Activated T-cell treated with anti-CD3 and anti-CD28 coated beads, Interleukin-2, amount 50 U/mL, for 24 hours (primary cell): ENCODE measurements at regions not wholly inside any gene's neighbourhood (a gene's known extent, or its start where the extent isn't known, plus 50 kb on each side); places are given as distances from the start of the nearest gene placed in this dataset.

Source experiments
- DNase-seq: peaks from one replicate; pipeline ENCODE4 v3.0.0-alpha.2; 2020
- H3K27ac Mint-ChIP-seq: 2 replicates; pipeline ENCODE4 v1.8.0; 2020; ENCODE audit warnings: mild to moderate bottlenecking, mixed read lengths
- H3K27me3 Mint-ChIP-seq: 2 replicates; pipeline ENCODE4 v1.8.0; 2020; ENCODE audit warnings: mixed read lengths
- H3K36me3 Mint-ChIP-seq: 2 replicates; pipeline ENCODE4 v1.8.0; 2020; ENCODE audit warnings: low read depth, mixed read lengths
- H3K4me1 Mint-ChIP-seq: 2 replicates; pipeline ENCODE4 v1.8.0; 2020; ENCODE audit warnings: low read depth, mixed read lengths
- H3K4me3 Mint-ChIP-seq: 2 replicates; pipeline ENCODE4 v1.8.0; 2020; ENCODE audit warnings: mild to moderate bottlenecking, moderate library complexity, mixed read lengths
- H3K9me3 Mint-ChIP-seq: 2 replicates; pipeline ENCODE4 v1.8.0; 2020; ENCODE audit warnings: mixed read lengths

GRCh38 chr21:27391990-27392389 lies 425.1 kb upstream of the ADAMTS5 start:
- no peak overlapping the region for H3K27ac Mint-ChIP-seq
- DNase-seq = no peak
- H3K4me1 Mint-ChIP-seq = no peaks in the 10 kb centered on the region
- no peaks in the 10 kb centered on the region for H3K27me3 Mint-ChIP-seq
- no peaks in the 10 kb centered on the region for H3K36me3 Mint-ChIP-seq
- no peak overlapping the region for H3K4me3 Mint-ChIP-seq
- no peaks in the 10 kb centered on the region for H3K9me3 Mint-ChIP-seq

GRCh38 chr21:27390384-27390783 lies 423.5 kb upstream of the ADAMTS5 start:
- no peak for DNase-seq
- no peaks in the 10 kb centered on the region for H3K36me3 Mint-ChIP-seq
- H3K27ac Mint-ChIP-seq = no peak overlapping the region
- H3K4me1 Mint-ChIP-seq = no peaks in the 10 kb centered on the region
- no peaks in the 10 kb centered on the region for H3K9me3 Mint-ChIP-seq
- H3K27me3 Mint-ChIP-seq = no peaks in the 10 kb centered on the region
- H3K4me3 Mint-ChIP-seq = no peak overlapping the region

- Mint-ChIP-seq H3K4me1 (no peaks in the 10 kb centered on the region), H3K36me3 (no peaks in the 10 kb centered on the region), H3K4me3 (no peak overlapping the region), H3K27me3 (no peaks in the 10 kb centered on the region), H3K27ac (no peak overlapping the region), H3K9me3 (no peaks in the 10 kb centered on the region)
- no peak for DNase-seq
Observed at GRCh38 chr21:27388825-27389224, 421.9 kb upstream of the ADAMTS5 start.

GRCh38 chr21:27382404-27382803 lies 415.5 kb upstream of the ADAMTS5 start:
- Mint-ChIP-seq H3K9me3 (no peaks in the 10 kb centered on the region), H3K36me3 (no peaks in the 10 kb centered on the region), H3K27ac (no peak overlapping the region), H3K4me1 (no peaks in the 10 kb centered on the region), H3K27me3 (no peaks in the 10 kb centered on the region), H3K4me3 (no peak overlapping the region)
- no peak for DNase-seq

- Mint-ChIP-seq H3K4me1 (no peaks in the 10 kb centered on the region), H3K27ac (no peak overlapping the region), H3K9me3 (no peaks in the 10 kb centered on the region), H3K36me3 (no peaks in the 10 kb centered on the region), H3K4me3 (no peak overlapping the region), H3K27me3 (no peaks in the 10 kb centered on the region)
- no peak for DNase-seq
Observed at GRCh38 chr21:27380303-27380702, 413.4 kb upstream of the ADAMTS5 start.

- H3K27me3 Mint-ChIP-seq = no peaks in the 10 kb centered on the region
- no peaks in the 10 kb centered on the region for H3K36me3 Mint-ChIP-seq
- no peak overlapping the region for H3K27ac Mint-ChIP-seq
- H3K9me3 Mint-ChIP-seq = no peaks in the 10 kb centered on the region
- no peak for DNase-seq
- H3K4me1 Mint-ChIP-seq = no peaks in the 10 kb centered on the region
- H3K4me3 Mint-ChIP-seq = no peak overlapping the region
Observed at GRCh38 chr21:27379354-27379753, 412.5 kb upstream of the ADAMTS5 start.

GRCh38 chr21:27372381-27372780 lies 405.5 kb upstream of the ADAMTS5 start:
- no peaks in the 10 kb centered on the region for H3K4me1 Mint-ChIP-seq
- H3K27me3 Mint-ChIP-seq = no peaks in the 10 kb centered on the region
- no peak overlapping the region for H3K27ac Mint-ChIP-seq
- no peak overlapping the region for H3K4me3 Mint-ChIP-seq
- no peaks in the 10 kb centered on the region for H3K9me3 Mint-ChIP-seq
- DNase-seq = no peak
- no peaks in the 10 kb centered on the region for H3K36me3 Mint-ChIP-seq

- H3K27me3 Mint-ChIP-seq = no peaks in the 10 kb centered on the region
- H3K9me3 Mint-ChIP-seq = no peaks in the 10 kb centered on the region
- no peaks in the 10 kb centered on the region for H3K4me1 Mint-ChIP-seq
- no peak overlapping the region for H3K27ac Mint-ChIP-seq
- H3K4me3 Mint-ChIP-seq = no peak overlapping the region
- DNase-seq = no peak
- H3K36me3 Mint-ChIP-seq = no peaks in the 10 kb centered on the region
Observed at GRCh38 chr21:27371975-27372331, 405.1 kb upstream of the ADAMTS5 start.

- no peak for DNase-seq
- no peak overlapping the region for H3K27ac Mint-ChIP-seq
- H3K4me3 Mint-ChIP-seq = no peak overlapping the region
- H3K9me3 Mint-ChIP-seq = no peaks in the 10 kb centered on the region
- no peaks in the 10 kb centered on the region for H3K36me3 Mint-ChIP-seq
- no peaks in the 10 kb centered on the region for H3K4me1 Mint-ChIP-seq
- H3K27me3 Mint-ChIP-seq = no peaks in the 10 kb centered on the region
Observed at GRCh38 chr21:27371115-27371974, 404.5 kb upstream of the ADAMTS5 start.

- no peaks in the 10 kb centered on the region for H3K4me1 Mint-ChIP-seq
- H3K27me3 Mint-ChIP-seq = no peaks in the 10 kb centered on the region
- no peak overlapping the region for H3K4me3 Mint-ChIP-seq
- DNase-seq = no peak
- H3K36me3 Mint-ChIP-seq = no peaks in the 10 kb centered on the region
- no peaks in the 10 kb centered on the region for H3K9me3 Mint-ChIP-seq
- H3K27ac Mint-ChIP-seq = no peak overlapping the region
Observed at GRCh38 chr21:27369978-27370571, 403.2 kb upstream of the ADAMTS5 start.

GRCh38 chr21:27369234-27369633 lies 402.3 kb upstream of the ADAMTS5 start:
- DNase-seq = no peak
- Mint-ChIP-seq H3K4me3 (no peak overlapping the region), H3K9me3 (no peaks in the 10 kb centered on the region), H3K27ac (no peak overlapping the region), H3K36me3 (no peaks in the 10 kb centered on the region), H3K4me1 (no peaks in the 10 kb centered on the region), H3K27me3 (no peaks in the 10 kb centered on the region)

- Mint-ChIP-seq H3K27ac (no peak overlapping the region), H3K4me3 (no peak overlapping the region), H3K4me1 (no peaks in the 10 kb centered on the region), H3K27me3 (no peaks in the 10 kb centered on the region), H3K9me3 (peaks cover 2% of the 10 kb centered on the region), H3K36me3 (no peaks in the 10 kb centered on the region)
- no peak for DNase-seq
Observed at GRCh38 chr21:27366646-27367235, 399.9 kb upstream of the ADAMTS5 start.

GRCh38 chr21:27366036-27366435 lies 399.1 kb upstream of the ADAMTS5 start:
- no peak for DNase-seq
- Mint-ChIP-seq H3K9me3 (peaks cover 2% of the 10 kb centered on the region), H3K4me1 (no peaks in the 10 kb centered on the region), H3K27me3 (no peaks in the 10 kb centered on the region), H3K36me3 (no peaks in the 10 kb centered on the region), H3K27ac (no peak overlapping the region), H3K4me3 (no peak overlapping the region)

GRCh38 chr21:27365394-27365793 lies 398.5 kb upstream of the ADAMTS5 start:
- H3K4me3 Mint-ChIP-seq = no peak overlapping the region
- H3K27me3 Mint-ChIP-seq = no peaks in the 10 kb centered on the region
- H3K36me3 Mint-ChIP-seq = no peaks in the 10 kb centered on the region
- H3K9me3 Mint-ChIP-seq = peaks cover 2% of the 10 kb centered on the region
- H3K27ac Mint-ChIP-seq = no peak overlapping the region
- no peak for DNase-seq
- no peaks in the 10 kb centered on the region for H3K4me1 Mint-ChIP-seq

- Mint-ChIP-seq H3K9me3 (peaks cover 2% of the 10 kb centered on the region), H3K4me1 (no peaks in the 10 kb centered on the region), H3K27ac (no peak overlapping the region)
Observed at GRCh38 chr21:27363719-27364477, 397.0 kb upstream of the ADAMTS5 start.

More at GRCh38 chr21:27363719-27364477, 397.0 kb upstream of the ADAMTS5 start:
- Mint-ChIP-seq H3K27me3 (no peaks in the 10 kb centered on the region), H3K4me3 (no peak overlapping the region), H3K36me3 (no peaks in the 10 kb centered on the region)
- DNase-seq = no peak
